WTC11 (cell line): ENCODE measurements at regions not wholly inside any gene's neighbourhood (a gene's known extent, or its start where the extent isn't known, plus 50 kb on each side); places are given as distances from the start of the nearest gene placed in this dataset.

Source experiments
- ATF6 ChIP-seq: sonication (generic); formaldehyde crosslinking; IDR thresholded peaks from 2 replicates; pipeline ENCODE4 v1.8.1; 2023; ENCODE audit warnings: mild to moderate bottlenecking, missing genetic modification reagents
- CBFB ChIP-seq: sonication (generic); formaldehyde crosslinking; IDR thresholded peaks from 2 replicates; pipeline ENCODE4 v1.8.1; 2022; ENCODE audit warnings: mild to moderate bottlenecking, low read depth, missing genetic modification reagents
- CREB1 ChIP-seq: sonication (generic); formaldehyde crosslinking; IDR thresholded peaks from 2 replicates; pipeline ENCODE4 v1.8.0; 2023; ENCODE audit warnings: mild to moderate bottlenecking, missing genetic modification reagents
- SP1 ChIP-seq: sonication (generic); formaldehyde crosslinking; conservative IDR thresholded peaks from 2 replicates; pipeline ENCODE4 v1.8.1; 2022; ENCODE audit warnings: missing genetic modification reagents
- ZBTB21 ChIP-seq: sonication (generic); formaldehyde crosslinking; IDR thresholded peaks from 2 replicates; pipeline ENCODE4 v1.8.1; 2023; ENCODE audit warnings: mild to moderate bottlenecking, missing genetic modification reagents, borderline replicate concordance
- ZNF121 ChIP-seq: sonication (generic); formaldehyde crosslinking; IDR thresholded peaks from 2 replicates; pipeline ENCODE4 v1.8.0; 2023; ENCODE audit warnings: missing genetic modification reagents
- TF ChIP-seq, protein P1 (sequence below): fragments of 200-600 bp; IDR thresholded peaks from 2 replicates; pipeline ENCODE4 v1.8.0; 2022; ENCODE audit warnings: antibody characterized with exemption
- TF ChIP-seq, protein P2 (sequence below): sonication (generic); formaldehyde crosslinking; IDR thresholded peaks from 2 replicates; pipeline ENCODE4 v1.8.1; 2022; ENCODE audit warnings: low read depth, missing genetic modification reagents, borderline replicate concordance
- TF ChIP-seq, protein P3 (sequence below): sonication (generic); formaldehyde crosslinking; IDR thresholded peaks from 2 replicates; pipeline ENCODE4 v1.8.0; 2023; ENCODE audit warnings: missing genetic modification reagents, mild to moderate bottlenecking, borderline replicate concordance

DNA sequence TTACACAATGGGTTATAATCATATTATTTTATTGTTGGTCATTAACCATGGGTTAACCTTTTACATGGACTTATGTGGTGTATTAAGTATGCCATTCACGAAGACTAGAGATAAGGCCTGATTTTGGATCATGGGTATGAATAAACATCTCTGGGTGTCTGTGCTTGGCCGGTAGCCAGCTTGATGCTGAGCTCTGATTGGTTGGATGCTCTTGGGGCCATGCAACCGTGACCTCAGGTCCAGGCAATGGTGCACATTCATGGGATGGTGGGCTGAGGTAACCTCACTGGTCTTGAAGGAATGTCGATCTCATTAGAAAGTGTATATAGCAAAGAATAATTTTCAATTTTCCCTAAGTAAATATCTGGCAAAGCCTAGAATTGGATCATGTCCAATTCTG, 158.2 kb upstream of the IL12B start:
- TF ChIP-seq, protein P1, sequence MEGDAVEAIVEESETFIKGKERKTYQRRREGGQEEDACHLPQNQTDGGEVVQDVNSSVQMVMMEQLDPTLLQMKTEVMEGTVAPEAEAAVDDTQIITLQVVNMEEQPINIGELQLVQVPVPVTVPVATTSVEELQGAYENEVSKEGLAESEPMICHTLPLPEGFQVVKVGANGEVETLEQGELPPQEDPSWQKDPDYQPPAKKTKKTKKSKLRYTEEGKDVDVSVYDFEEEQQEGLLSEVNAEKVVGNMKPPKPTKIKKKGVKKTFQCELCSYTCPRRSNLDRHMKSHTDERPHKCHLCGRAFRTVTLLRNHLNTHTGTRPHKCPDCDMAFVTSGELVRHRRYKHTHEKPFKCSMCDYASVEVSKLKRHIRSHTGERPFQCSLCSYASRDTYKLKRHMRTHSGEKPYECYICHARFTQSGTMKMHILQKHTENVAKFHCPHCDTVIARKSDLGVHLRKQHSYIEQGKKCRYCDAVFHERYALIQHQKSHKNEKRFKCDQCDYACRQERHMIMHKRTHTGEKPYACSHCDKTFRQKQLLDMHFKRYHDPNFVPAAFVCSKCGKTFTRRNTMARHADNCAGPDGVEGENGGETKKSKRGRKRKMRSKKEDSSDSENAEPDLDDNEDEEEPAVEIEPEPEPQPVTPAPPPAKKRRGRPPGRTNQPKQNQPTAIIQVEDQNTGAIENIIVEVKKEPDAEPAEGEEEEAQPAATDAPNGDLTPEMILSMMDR, result no peak
- TF ChIP-seq ZNF121 (CRISPR knock-in tag) (no peak), ATF6 (CRISPR knock-in tag) (no peak), SP1 (CRISPR knock-in tag) (no peak), CBFB (CRISPR knock-in tag) (no peak), CREB1 (CRISPR knock-in tag) (no peak), ZBTB21 (CRISPR knock-in tag) (no peak)
- TF ChIP-seq, protein P2, sequence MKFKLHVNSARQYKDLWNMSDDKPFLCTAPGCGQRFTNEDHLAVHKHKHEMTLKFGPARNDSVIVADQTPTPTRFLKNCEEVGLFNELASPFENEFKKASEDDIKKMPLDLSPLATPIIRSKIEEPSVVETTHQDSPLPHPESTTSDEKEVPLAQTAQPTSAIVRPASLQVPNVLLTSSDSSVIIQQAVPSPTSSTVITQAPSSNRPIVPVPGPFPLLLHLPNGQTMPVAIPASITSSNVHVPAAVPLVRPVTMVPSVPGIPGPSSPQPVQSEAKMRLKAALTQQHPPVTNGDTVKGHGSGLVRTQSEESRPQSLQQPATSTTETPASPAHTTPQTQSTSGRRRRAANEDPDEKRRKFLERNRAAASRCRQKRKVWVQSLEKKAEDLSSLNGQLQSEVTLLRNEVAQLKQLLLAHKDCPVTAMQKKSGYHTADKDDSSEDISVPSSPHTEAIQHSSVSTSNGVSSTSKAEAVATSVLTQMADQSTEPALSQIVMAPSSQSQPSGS (CRISPR knock-in tag), result no peak
- TF ChIP-seq, protein P3, sequence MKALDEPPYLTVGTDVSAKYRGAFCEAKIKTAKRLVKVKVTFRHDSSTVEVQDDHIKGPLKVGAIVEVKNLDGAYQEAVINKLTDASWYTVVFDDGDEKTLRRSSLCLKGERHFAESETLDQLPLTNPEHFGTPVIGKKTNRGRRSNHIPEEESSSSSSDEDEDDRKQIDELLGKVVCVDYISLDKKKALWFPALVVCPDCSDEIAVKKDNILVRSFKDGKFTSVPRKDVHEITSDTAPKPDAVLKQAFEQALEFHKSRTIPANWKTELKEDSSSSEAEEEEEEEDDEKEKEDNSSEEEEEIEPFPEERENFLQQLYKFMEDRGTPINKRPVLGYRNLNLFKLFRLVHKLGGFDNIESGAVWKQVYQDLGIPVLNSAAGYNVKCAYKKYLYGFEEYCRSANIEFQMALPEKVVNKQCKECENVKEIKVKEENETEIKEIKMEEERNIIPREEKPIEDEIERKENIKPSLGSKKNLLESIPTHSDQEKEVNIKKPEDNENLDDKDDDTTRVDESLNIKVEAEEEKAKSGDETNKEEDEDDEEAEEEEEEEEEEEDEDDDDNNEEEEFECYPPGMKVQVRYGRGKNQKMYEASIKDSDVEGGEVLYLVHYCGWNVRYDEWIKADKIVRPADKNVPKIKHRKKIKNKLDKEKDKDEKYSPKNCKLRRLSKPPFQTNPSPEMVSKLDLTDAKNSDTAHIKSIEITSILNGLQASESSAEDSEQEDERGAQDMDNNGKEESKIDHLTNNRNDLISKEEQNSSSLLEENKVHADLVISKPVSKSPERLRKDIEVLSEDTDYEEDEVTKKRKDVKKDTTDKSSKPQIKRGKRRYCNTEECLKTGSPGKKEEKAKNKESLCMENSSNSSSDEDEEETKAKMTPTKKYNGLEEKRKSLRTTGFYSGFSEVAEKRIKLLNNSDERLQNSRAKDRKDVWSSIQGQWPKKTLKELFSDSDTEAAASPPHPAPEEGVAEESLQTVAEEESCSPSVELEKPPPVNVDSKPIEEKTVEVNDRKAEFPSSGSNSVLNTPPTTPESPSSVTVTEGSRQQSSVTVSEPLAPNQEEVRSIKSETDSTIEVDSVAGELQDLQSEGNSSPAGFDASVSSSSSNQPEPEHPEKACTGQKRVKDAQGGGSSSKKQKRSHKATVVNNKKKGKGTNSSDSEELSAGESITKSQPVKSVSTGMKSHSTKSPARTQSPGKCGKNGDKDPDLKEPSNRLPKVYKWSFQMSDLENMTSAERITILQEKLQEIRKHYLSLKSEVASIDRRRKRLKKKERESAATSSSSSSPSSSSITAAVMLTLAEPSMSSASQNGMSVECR (CRISPR knock-in tag), result no peak
